HAP-1 (cell line): ENCODE measurements at regions not wholly inside any gene's neighbourhood (a gene's known extent, or its start where the extent isn't known, plus 50 kb on each side); places are given as distances from the start of the nearest gene placed in this dataset.

Experiments
- DNase-seq, 2 experiments: peaks; one replicate each; pipeline ENCODE4 v3.0.0-alpha.2; 2016 to 2020; ENCODE audit warnings: low spot score in 2 of 2
- H3K27me3 ChIP-seq: fragments of 250-450 bp; sonication (Bioruptor Pico); 2 replicates; pipeline ENCODE4 v1.5.1; 2020; ENCODE audit warnings: low read depth, mild to moderate bottlenecking, moderate library complexity
- H3K36me3 ChIP-seq: fragments of 250-450 bp; sonication (Bioruptor Pico); replicated peaks from 2 replicates; pipeline ENCODE4 v1.5.1; 2020; ENCODE audit warnings: mild to moderate bottlenecking
- H3K4me1 ChIP-seq: fragments of 250-450 bp; sonication (Bioruptor Pico); 2 replicates; pipeline ENCODE4 v1.5.1; 2020; ENCODE audit warnings: mild to moderate bottlenecking
- H3K4me3 ChIP-seq: fragments of 250-450 bp; sonication (Bioruptor Pico); 2 replicates; pipeline ENCODE4 v1.5.1; 2020; ENCODE audit warnings: mild to moderate bottlenecking, moderate library complexity
- H3K9me3 ChIP-seq: fragments of 250-450 bp; sonication (Bioruptor Pico); 2 replicates; pipeline ENCODE4 v1.5.1; 2020; ENCODE audit warnings: mild to moderate bottlenecking, moderate library complexity
- in situ Hi-C: fragments of 300-500 bp; cut with MboI; formaldehyde crosslinking; loops from 3 replicates; pipeline ENCODE4 v1.14.3; 2020; ENCODE audit warnings: low sequenced_read_pairs, inconsistent platforms, mixed read lengths

GRCh38 chr6:131393433-131393832 lies 179.6 kb upstream of the ARG1 start:
- peaks cover 4% of the 10 kb centered on the region; the same call in 1 of the 2 replicates for H3K27me3 ChIP-seq
- in situ Hi-C loops = no loop called here
- no peaks in the 10 kb centered on the region for H3K9me3 ChIP-seq
- no peak for DNase-seq
- no peak overlapping the region for H3K4me3 ChIP-seq
- H3K4me1 ChIP-seq = peaks cover 8% of the 10 kb centered on the region; the same call in 1 of the 2 replicates
- H3K36me3 ChIP-seq = no peaks in the 10 kb centered on the region

DNA sequence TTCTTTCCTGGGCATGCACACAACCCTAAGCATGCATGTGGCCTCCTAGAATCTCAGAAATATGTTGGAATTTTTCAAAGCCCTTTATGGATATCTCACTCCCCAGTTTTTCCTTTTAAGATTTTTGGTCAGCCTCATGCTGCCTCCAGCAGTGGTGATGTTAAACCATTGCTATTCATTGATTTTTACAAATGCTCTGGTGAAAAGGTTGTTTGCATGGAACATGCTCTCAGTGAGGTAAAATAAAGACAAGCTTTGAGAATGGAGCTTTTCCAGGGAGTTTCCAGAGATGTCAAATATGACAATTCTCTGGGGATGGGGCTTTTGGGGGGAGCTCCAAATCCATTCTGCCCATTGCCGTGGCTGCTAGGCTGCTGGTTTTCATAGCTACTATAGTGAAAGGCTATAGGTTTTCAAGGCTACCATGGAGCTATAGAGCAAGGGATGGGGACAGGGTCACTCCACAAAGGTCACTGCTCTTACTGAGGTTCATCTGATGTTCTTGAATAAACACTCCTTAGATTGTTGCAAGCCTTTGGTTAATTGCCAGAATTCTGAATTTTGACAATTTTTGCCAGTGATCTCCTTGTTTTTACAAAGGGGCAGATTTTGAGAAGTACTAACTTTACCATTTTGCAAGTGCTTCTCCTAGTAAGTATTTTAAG lies 178.1 kb upstream of the ARG1 start:
- Histone ChIP-seq H3K9me3 (no peaks in the 10 kb centered on the region), H3K36me3 (no peaks in the 10 kb centered on the region), H3K4me3 (no peak overlapping the region), H3K27me3 (peaks cover 4% of the 10 kb centered on the region; the same call in 1 of the 2 replicates), H3K4me1 (peaks cover 8% of the 10 kb centered on the region; the same call in 1 of the 2 replicates)
- in situ Hi-C loops = no loop called here
- no peak for DNase-seq

- in situ Hi-C loops = no loop called here
- no peak overlapping the region for H3K4me3 ChIP-seq
- H3K4me1 ChIP-seq = peaks cover 8% of the 10 kb centered on the region; the same call in 1 of the 2 replicates
- no peak for DNase-seq
- H3K36me3 ChIP-seq = no peaks in the 10 kb centered on the region
- no peaks in the 10 kb centered on the region for H3K9me3 ChIP-seq
- no peaks in the 10 kb centered on the region for H3K27me3 ChIP-seq
Measured at GRCh38 chr6:131398176-131398575, 174.8 kb upstream of the ARG1 start.

- Histone ChIP-seq H3K4me3 (no peak overlapping the region), H3K36me3 (no peaks in the 10 kb centered on the region), H3K9me3 (no peaks in the 10 kb centered on the region), H3K4me1 (peaks cover 8% of the 10 kb centered on the region; the same call in 1 of the 2 replicates), H3K27me3 (no peaks in the 10 kb centered on the region)
- in situ Hi-C loops = no loop called here
- no peak for DNase-seq
Measured at GRCh38 chr6:131399433-131399832, 173.6 kb upstream of the ARG1 start.

- DNase-seq = peak in 1 of 2 experiments; percentile 43
- no peaks in the 10 kb centered on the region for H3K36me3 ChIP-seq
- H3K27me3 ChIP-seq = no peaks in the 10 kb centered on the region
- no peak overlapping the region for H3K4me3 ChIP-seq
- H3K9me3 ChIP-seq = no peaks in the 10 kb centered on the region
- H3K4me1 ChIP-seq = peaks cover 8% of the 10 kb centered on the region; the same call in 1 of the 2 replicates
- in situ Hi-C loops = no loop called here
Measured at GRCh38 chr6:131400054-131400778, 172.8 kb upstream of the ARG1 start.

DNA sequence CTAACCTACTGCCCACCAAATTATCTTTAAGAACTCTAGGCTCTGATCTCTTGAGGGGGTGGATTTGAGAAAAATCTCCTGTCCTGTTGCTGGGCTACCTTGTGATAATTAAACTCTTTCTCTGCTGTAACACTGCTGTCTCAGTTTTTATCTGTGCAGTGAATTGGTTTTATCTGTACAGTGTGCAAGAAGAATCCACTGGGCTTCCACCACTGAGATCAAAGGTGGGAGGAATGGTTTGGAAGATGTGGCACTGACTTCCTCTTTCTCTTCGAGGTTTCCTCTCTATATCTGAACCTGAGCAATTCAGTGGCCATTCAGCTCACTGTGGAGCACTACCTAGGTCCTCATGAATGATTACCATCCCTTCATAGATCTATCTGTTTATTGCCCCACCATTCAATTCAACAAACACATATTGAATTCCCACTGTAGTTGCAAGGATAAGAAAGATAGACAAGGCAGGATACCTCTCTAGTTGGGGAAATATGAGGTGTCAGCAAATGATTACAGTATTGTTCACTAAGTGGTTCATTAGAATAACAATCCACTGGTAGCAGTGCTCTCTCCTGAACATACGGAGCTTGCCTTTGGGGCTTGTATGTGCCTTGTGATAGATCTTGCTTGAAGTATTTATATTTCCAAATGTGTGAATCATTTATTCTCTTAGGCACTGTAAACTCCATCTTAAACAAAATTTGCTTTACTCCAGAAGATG lies 172.1 kb upstream of the ARG1 start:
- Histone ChIP-seq H3K27me3 (no peaks in the 10 kb centered on the region), H3K9me3 (no peaks in the 10 kb centered on the region), H3K4me1 (peaks cover 8% of the 10 kb centered on the region; the same call in 1 of the 2 replicates), H3K36me3 (no peaks in the 10 kb centered on the region), H3K4me3 (no peak overlapping the region)
- in situ Hi-C loops = no loop called here
- DNase-seq = no peak

GRCh38 chr6:131408811-131409210 lies 164.2 kb upstream of the ARG1 start:
- Histone ChIP-seq H3K36me3 (no peaks in the 10 kb centered on the region), H3K4me3 (no peak overlapping the region), H3K27me3 (no peaks in the 10 kb centered on the region), H3K4me1 (no peaks in the 10 kb centered on the region), H3K9me3 (no peaks in the 10 kb centered on the region)
- DNase-seq = no peak
- in situ Hi-C loops = no loop called here

DNA sequence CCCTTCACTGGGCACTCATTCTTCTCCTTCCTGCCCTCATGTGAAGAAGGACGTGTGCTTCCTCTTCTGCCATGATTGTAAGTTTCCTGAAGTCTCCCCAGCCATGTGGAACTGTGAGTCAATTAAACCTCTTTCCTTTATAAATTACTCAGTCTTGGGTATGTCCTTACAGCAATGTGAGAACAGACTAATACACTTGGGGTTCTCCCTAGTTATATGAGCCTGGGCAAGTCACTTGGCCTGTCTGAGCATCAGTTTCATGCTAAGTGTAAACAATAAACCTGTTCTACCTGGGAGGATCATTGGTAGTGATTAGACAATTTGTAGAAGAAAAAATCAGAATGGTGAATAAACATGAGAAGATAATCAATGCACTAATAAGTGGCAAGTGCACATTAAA lies 162.2 kb upstream of the ARG1 start:
- Histone ChIP-seq H3K27me3 (no peaks in the 10 kb centered on the region), H3K36me3 (no peaks in the 10 kb centered on the region), H3K4me1 (no peaks in the 10 kb centered on the region), H3K9me3 (no peaks in the 10 kb centered on the region; the same call in 1 of the 2 replicates), H3K4me3 (no peak overlapping the region)
- in situ Hi-C loops = no loop called here
- no peak for DNase-seq

GRCh38 chr6:131412960-131413830 lies 159.8 kb upstream of the ARG1 start:
- no peak overlapping the region for H3K4me3 ChIP-seq
- no peaks in the 10 kb centered on the region; the same call in 1 of the 2 replicates for H3K9me3 ChIP-seq
- in situ Hi-C loops = no loop called here
- no peaks in the 10 kb centered on the region for H3K4me1 ChIP-seq
- no peaks in the 10 kb centered on the region for H3K27me3 ChIP-seq
- DNase-seq = no peak
- no peaks in the 10 kb centered on the region for H3K36me3 ChIP-seq

GRCh38 chr6:131413831-131414191 lies 159.2 kb upstream of the ARG1 start:
- in situ Hi-C loops = no loop called here
- Histone ChIP-seq H3K27me3 (no peaks in the 10 kb centered on the region), H3K9me3 (no peaks in the 10 kb centered on the region; the same call in 1 of the 2 replicates), H3K4me1 (no peaks in the 10 kb centered on the region), H3K4me3 (no peak overlapping the region), H3K36me3 (no peaks in the 10 kb centered on the region)
- DNase-seq = no peak

GRCh38 chr6:131414956-131415355 lies 158.1 kb upstream of the ARG1 start:
- Histone ChIP-seq H3K4me1 (no peaks in the 10 kb centered on the region), H3K9me3 (no peaks in the 10 kb centered on the region; the same call in 1 of the 2 replicates), H3K4me3 (no peak overlapping the region), H3K27me3 (no peaks in the 10 kb centered on the region), H3K36me3 (no peaks in the 10 kb centered on the region)
- no peak for DNase-seq
- in situ Hi-C loops = no loop called here

GRCh38 chr6:131418441-131418840 lies 154.6 kb upstream of the ARG1 start:
- Histone ChIP-seq H3K4me3 (no peak overlapping the region), H3K4me1 (no peaks in the 10 kb centered on the region), H3K36me3 (no peaks in the 10 kb centered on the region), H3K27me3 (no peaks in the 10 kb centered on the region), H3K9me3 (no peaks in the 10 kb centered on the region; the same call in 1 of the 2 replicates)
- no peak for DNase-seq
- in situ Hi-C loops = no loop called here

GRCh38 chr6:131419702-131420101 lies 153.3 kb upstream of the ARG1 start:
- H3K36me3 ChIP-seq = no peaks in the 10 kb centered on the region
- DNase-seq = peak; percentile 31 to 34
- H3K27me3 ChIP-seq = no peaks in the 10 kb centered on the region
- H3K9me3 ChIP-seq = no peaks in the 10 kb centered on the region; the same call in 1 of the 2 replicates
- in situ Hi-C loops = no loop called here
- H3K4me3 ChIP-seq = no peak overlapping the region
- no peaks in the 10 kb centered on the region for H3K4me1 ChIP-seq
